IPS DF 6.9 (cell line): ENCODE measurements at regions not wholly inside any gene's neighbourhood (a gene's known extent, or its start where the extent isn't known, plus 50 kb on each side); places are given as distances from the start of the nearest gene placed in this dataset.

Experiments used
- DNase-seq: peaks from one replicate; pipeline ENCODE4 v3.0.0-alpha.2; 2013; ENCODE audit warnings: low read depth, low spot score
- H3K27ac ChIP-seq: one replicate; pipeline ENCODE4 v1.5.1; 2013; ENCODE audit warnings: low read length, control low read depth
- H3K27me3 ChIP-seq: 2 replicates; pipeline ENCODE4 v1.6.1; 2013; ENCODE audit warnings: mild to moderate bottlenecking, low read length; ENCODE audit not compliant: control insufficient read depth, insufficient read depth
- H3K36me3 ChIP-seq: 2 replicates; pipeline ENCODE4 v1.6.1; 2013; ENCODE audit warnings: low read length; ENCODE audit not compliant: control insufficient read depth, insufficient read depth
- H3K4me1 ChIP-seq: 2 replicates; pipeline ENCODE4 v1.6.1; 2013; ENCODE audit warnings: low read length; ENCODE audit not compliant: control insufficient read depth, insufficient read depth
- H3K4me3 ChIP-seq: 2 replicates; pipeline ENCODE4 v1.5.1; 2013; ENCODE audit warnings: mild to moderate bottlenecking, low read length
- H3K9me3 ChIP-seq: 2 replicates; pipeline ENCODE4 v1.6.1; 2013; ENCODE audit warnings: low read length, inconsistent platforms; ENCODE audit not compliant: control insufficient read depth, insufficient read depth
- WGBS: extraction: QIAGEN DNeasy Blood & Tissue Kit; methylation state at CpG from one replicate; pipeline ENCODE4 v1.1.7; 2013; ENCODE audit warnings: mixed read lengths, missing lambda C conversion rate; ENCODE audit not compliant: insufficient read length, insufficient coverage; 5-methylcytosine and 5-hydroxymethylcytosine counted together

GRCh38 chr5:118007262-118007661 is 981.1 kb downstream of the DTWD2 start:
- no peaks in the 10 kb centered on the region for H3K4me1 ChIP-seq
- H3K27me3 ChIP-seq: no peaks in the 10 kb centered on the region
- DNase-seq: no peak
- no peak overlapping the region for H3K27ac ChIP-seq
- H3K36me3 ChIP-seq: no peaks in the 10 kb centered on the region
- H3K9me3 ChIP-seq: no peaks in the 10 kb centered on the region
- H3K4me3 ChIP-seq: no peak overlapping the region
- no CpG with 5 or more reads among the region's 1 CpG for WGBS

GRCh38 chr5:118006219-118006618 is 982.1 kb downstream of the DTWD2 start:
- no peak for DNase-seq
- H3K27me3 ChIP-seq: no peaks in the 10 kb centered on the region
- H3K9me3 ChIP-seq: no peaks in the 10 kb centered on the region
- H3K4me3 ChIP-seq: no peak overlapping the region
- no CpG with 5 or more reads among the region's 1 CpG for WGBS
- no peaks in the 10 kb centered on the region for H3K36me3 ChIP-seq
- no peak overlapping the region for H3K27ac ChIP-seq
- H3K4me1 ChIP-seq: no peaks in the 10 kb centered on the region

- no peak for DNase-seq
- no peak overlapping the region for H3K4me3 ChIP-seq
These were observed 988.3 kb downstream of the DTWD2 start for GRCh38 chr5:117999939-118000549.

GRCh38 chr5:117982691-117983090 is 1005.7 kb downstream of the DTWD2 start:
- Histone ChIP-seq H3K9me3 (no peaks in the 10 kb centered on the region), H3K4me3 (no peak overlapping the region), H3K36me3 (no peaks in the 10 kb centered on the region), H3K27me3 (no peaks in the 10 kb centered on the region), H3K27ac (no peak overlapping the region), H3K4me1 (no peaks in the 10 kb centered on the region)
- no CpG with 5 or more reads among the region's 2 CpGs for WGBS
- DNase-seq: no peak

More at GRCh38 chr5:117999939-118000549, 988.3 kb downstream of the DTWD2 start:
- no peaks in the 10 kb centered on the region for H3K4me1 ChIP-seq
- no peak overlapping the region for H3K27ac ChIP-seq
- no peaks in the 10 kb centered on the region for H3K27me3 ChIP-seq
- WGBS: no CpG with 5 or more reads among the region's 3 CpGs
- H3K36me3 ChIP-seq: no peaks in the 10 kb centered on the region
- no peaks in the 10 kb centered on the region for H3K9me3 ChIP-seq

- Histone ChIP-seq H3K27me3 (no peaks in the 10 kb centered on the region; the same call in 1 of the 2 replicates), H3K9me3 (no peaks in the 10 kb centered on the region), H3K4me3 (no peak overlapping the region), H3K27ac (no peak overlapping the region), H3K36me3 (no peaks in the 10 kb centered on the region), H3K4me1 (peaks cover 4% of the 10 kb centered on the region; the same call in 1 of the 2 replicates)
- DNase-seq: peak; percentile 18
- no CpG with 5 or more reads among the region's 1 CpG for WGBS
These were observed 1014.6 kb downstream of the DTWD2 start for GRCh38 chr5:117973785-117974184.

- WGBS: no CpG with 5 or more reads among the region's 3 CpGs
- Histone ChIP-seq H3K27ac (no peak overlapping the region), H3K4me1 (no peaks in the 10 kb centered on the region), H3K4me3 (no peak overlapping the region), H3K36me3 (no peaks in the 10 kb centered on the region), H3K9me3 (no peaks in the 10 kb centered on the region), H3K27me3 (no peaks in the 10 kb centered on the region)
- no peak for DNase-seq
These were observed 1032.5 kb downstream of the DTWD2 start for GRCh38 chr5:117955831-117956230.

GRCh38 chr5:117954331-117954730 is 1034.0 kb downstream of the DTWD2 start:
- no peak for DNase-seq
- 100% methylated on average over 1 of the region's 1 CpG for WGBS
- Histone ChIP-seq H3K9me3 (no peaks in the 10 kb centered on the region), H3K4me1 (no peaks in the 10 kb centered on the region), H3K36me3 (no peaks in the 10 kb centered on the region), H3K27me3 (no peaks in the 10 kb centered on the region), H3K27ac (no peak overlapping the region), H3K4me3 (no peak overlapping the region)

GRCh38 chr5:117953272-117953671 is 1035.1 kb downstream of the DTWD2 start:
- Histone ChIP-seq H3K4me1 (no peaks in the 10 kb centered on the region), H3K9me3 (no peaks in the 10 kb centered on the region), H3K4me3 (no peak overlapping the region), H3K36me3 (no peaks in the 10 kb centered on the region), H3K27me3 (no peaks in the 10 kb centered on the region), H3K27ac (no peak overlapping the region)
- no CpG with 5 or more reads among the region's 13 CpGs for WGBS
- DNase-seq: no peak

GRCh38 chr5:117947836-117948235 is 1040.5 kb downstream of the DTWD2 start:
- no peaks in the 10 kb centered on the region for H3K9me3 ChIP-seq
- H3K36me3 ChIP-seq: no peaks in the 10 kb centered on the region
- H3K27me3 ChIP-seq: no peaks in the 10 kb centered on the region
- H3K27ac ChIP-seq: no peak overlapping the region
- H3K4me3 ChIP-seq: no peak overlapping the region
- WGBS: no CpG with 5 or more reads among the region's 2 CpGs
- no peak for DNase-seq
- H3K4me1 ChIP-seq: no peaks in the 10 kb centered on the region

GRCh38 chr5:117947121-117947520 is 1041.2 kb downstream of the DTWD2 start:
- no peak overlapping the region for H3K4me3 ChIP-seq
- H3K36me3 ChIP-seq: no peaks in the 10 kb centered on the region
- WGBS: no CpG with 5 or more reads among the region's 2 CpGs
- no peak for DNase-seq
- no peaks in the 10 kb centered on the region for H3K27me3 ChIP-seq
- no peak overlapping the region for H3K27ac ChIP-seq
- H3K4me1 ChIP-seq: no peaks in the 10 kb centered on the region
- H3K9me3 ChIP-seq: no peaks in the 10 kb centered on the region

- no peak for DNase-seq
- no peaks in the 10 kb centered on the region for H3K9me3 ChIP-seq
- no peak overlapping the region for H3K4me3 ChIP-seq
- H3K27me3 ChIP-seq: no peaks in the 10 kb centered on the region
- H3K4me1 ChIP-seq: no peaks in the 10 kb centered on the region
- H3K36me3 ChIP-seq: no peaks in the 10 kb centered on the region
- H3K27ac ChIP-seq: no peak overlapping the region
- WGBS: no CpG with 5 or more reads among the region's 2 CpGs
These were observed 1043.1 kb downstream of the DTWD2 start for GRCh38 chr5:117945258-117945657.
